Dendritic cell treated with granulocyte-macrophage colony-stimulating factor and Interleukin-4, amounts not matched to agents 40 ng/mL and 50 ng/mL, for 4 days (primary cell): ENCODE measurements at regions not wholly inside any gene's neighbourhood (a gene's known extent, or its start where the extent isn't known, plus 50 kb on each side); places are given as distances from the start of the nearest gene placed in this dataset.

ENCODE experiments used
- H3K27ac Mint-ChIP-seq: one replicate; pipeline ENCODE4 v1.8.0; 2022; ENCODE audit warnings: mild to moderate bottlenecking, mixed read lengths
- H3K27me3 Mint-ChIP-seq: one replicate; pipeline ENCODE4 v1.8.0; 2022; ENCODE audit warnings: mild to moderate bottlenecking, mixed read lengths
- H3K36me3 Mint-ChIP-seq: one replicate; pipeline ENCODE4 v1.8.0; 2022; ENCODE audit warnings: low read depth, mixed read lengths
- H3K4me1 Mint-ChIP-seq: one replicate; pipeline ENCODE4 v1.8.0; 2022; ENCODE audit warnings: low read depth, mixed read lengths
- H3K4me3 Mint-ChIP-seq: one replicate; pipeline ENCODE4 v1.8.0; 2022; ENCODE audit warnings: mild to moderate bottlenecking, moderate library complexity, mixed read lengths
- H3K9me3 Mint-ChIP-seq: one replicate; pipeline ENCODE4 v1.8.0; 2022; ENCODE audit warnings: mixed read lengths
- intact Hi-C: fragments of 100-400 bp; cut with micrococcal nuclease; formaldehyde crosslinking; loops from one replicate; pipeline ENCODE4 v1.15.0; 2022

GRCh38 chr4:163852246-163852645 is 357.8 kb downstream of the TMA16 start:
- H3K36me3 Mint-ChIP-seq: no peaks in the 10 kb centered on the region
- H3K4me1 Mint-ChIP-seq: no peaks in the 10 kb centered on the region
- H3K27me3 Mint-ChIP-seq: no peaks in the 10 kb centered on the region
- no peak overlapping the region for H3K4me3 Mint-ChIP-seq
- intact Hi-C loops: no loop called here
- no peaks in the 10 kb centered on the region for H3K9me3 Mint-ChIP-seq
- H3K27ac Mint-ChIP-seq: no peak overlapping the region

GRCh38 chr4:163857903-163858302 is 363.4 kb downstream of the TMA16 start:
- Mint-ChIP-seq H3K4me1 (no peaks in the 10 kb centered on the region), H3K27me3 (no peaks in the 10 kb centered on the region), H3K4me3 (no peak overlapping the region), H3K27ac (no peak overlapping the region), H3K36me3 (no peaks in the 10 kb centered on the region), H3K9me3 (no peaks in the 10 kb centered on the region)
- intact Hi-C loops: no loop called here

GRCh38 chr4:163858515-163858914 is 364.0 kb downstream of the TMA16 start:
- no peaks in the 10 kb centered on the region for H3K36me3 Mint-ChIP-seq
- H3K9me3 Mint-ChIP-seq: no peaks in the 10 kb centered on the region
- no peaks in the 10 kb centered on the region for H3K27me3 Mint-ChIP-seq
- H3K4me1 Mint-ChIP-seq: no peaks in the 10 kb centered on the region
- intact Hi-C loops: no loop called here
- H3K27ac Mint-ChIP-seq: no peak overlapping the region
- no peak overlapping the region for H3K4me3 Mint-ChIP-seq

GRCh38 chr4:163863082-163863481 is 368.6 kb downstream of the TMA16 start:
- no peak overlapping the region for H3K4me3 Mint-ChIP-seq
- H3K27me3 Mint-ChIP-seq: no peaks in the 10 kb centered on the region
- no peak overlapping the region for H3K27ac Mint-ChIP-seq
- intact Hi-C loops: no loop called here
- H3K4me1 Mint-ChIP-seq: no peaks in the 10 kb centered on the region
- no peaks in the 10 kb centered on the region for H3K9me3 Mint-ChIP-seq
- no peaks in the 10 kb centered on the region for H3K36me3 Mint-ChIP-seq

GRCh38 chr4:163865010-163865409 is 370.5 kb downstream of the TMA16 start:
- Mint-ChIP-seq H3K4me3 (no peak overlapping the region), H3K9me3 (no peaks in the 10 kb centered on the region), H3K4me1 (no peaks in the 10 kb centered on the region), H3K36me3 (no peaks in the 10 kb centered on the region), H3K27ac (no peak overlapping the region), H3K27me3 (no peaks in the 10 kb centered on the region)
- intact Hi-C loops: no loop called here

- no peak overlapping the region for H3K4me3 Mint-ChIP-seq
- no peaks in the 10 kb centered on the region for H3K27me3 Mint-ChIP-seq
- no peaks in the 10 kb centered on the region for H3K4me1 Mint-ChIP-seq
- no peaks in the 10 kb centered on the region for H3K36me3 Mint-ChIP-seq
- no peak overlapping the region for H3K27ac Mint-ChIP-seq
- intact Hi-C loops: no loop called here
- no peaks in the 10 kb centered on the region for H3K9me3 Mint-ChIP-seq
These were observed 372.3 kb downstream of the TMA16 start for GRCh38 chr4:163866728-163867315.

GRCh38 chr4:163868445-163868844 is 374.0 kb downstream of the TMA16 start:
- Mint-ChIP-seq H3K9me3 (no peaks in the 10 kb centered on the region), H3K27me3 (no peaks in the 10 kb centered on the region), H3K36me3 (no peaks in the 10 kb centered on the region), H3K27ac (no peak overlapping the region), H3K4me1 (no peaks in the 10 kb centered on the region), H3K4me3 (no peak overlapping the region)
- intact Hi-C loops: no loop called here

GRCh38 chr4:163871078-163871477 is 376.6 kb downstream of the TMA16 start:
- no peak overlapping the region for H3K27ac Mint-ChIP-seq
- H3K36me3 Mint-ChIP-seq: no peaks in the 10 kb centered on the region
- H3K27me3 Mint-ChIP-seq: no peaks in the 10 kb centered on the region
- no peaks in the 10 kb centered on the region for H3K9me3 Mint-ChIP-seq
- H3K4me1 Mint-ChIP-seq: no peaks in the 10 kb centered on the region
- intact Hi-C loops: no loop called here
- H3K4me3 Mint-ChIP-seq: no peak overlapping the region

- H3K27me3 Mint-ChIP-seq: no peaks in the 10 kb centered on the region
- H3K4me3 Mint-ChIP-seq: no peak overlapping the region
- no peak overlapping the region for H3K27ac Mint-ChIP-seq
- H3K9me3 Mint-ChIP-seq: no peaks in the 10 kb centered on the region
- H3K36me3 Mint-ChIP-seq: no peaks in the 10 kb centered on the region
- intact Hi-C loops: no loop called here
- no peaks in the 10 kb centered on the region for H3K4me1 Mint-ChIP-seq
These were observed 380.8 kb downstream of the TMA16 start for GRCh38 chr4:163875327-163875726.

- H3K4me3 Mint-ChIP-seq: no peak overlapping the region
- H3K36me3 Mint-ChIP-seq: no peaks in the 10 kb centered on the region
- intact Hi-C loops: no loop called here
- no peaks in the 10 kb centered on the region for H3K4me1 Mint-ChIP-seq
- no peak overlapping the region for H3K27ac Mint-ChIP-seq
- H3K9me3 Mint-ChIP-seq: no peaks in the 10 kb centered on the region
- H3K27me3 Mint-ChIP-seq: no peaks in the 10 kb centered on the region
These were observed 384.0 kb downstream of the TMA16 start for GRCh38 chr4:163878336-163879121.

GRCh38 chr4:163892417-163892816 is 397.9 kb downstream of the TMA16 start:
- no peaks in the 10 kb centered on the region for H3K36me3 Mint-ChIP-seq
- intact Hi-C loops: no loop called here
- no peaks in the 10 kb centered on the region for H3K4me1 Mint-ChIP-seq
- no peak overlapping the region for H3K4me3 Mint-ChIP-seq
- no peaks in the 10 kb centered on the region for H3K9me3 Mint-ChIP-seq
- H3K27ac Mint-ChIP-seq: no peak overlapping the region
- no peaks in the 10 kb centered on the region for H3K27me3 Mint-ChIP-seq

- no peak overlapping the region for H3K4me3 Mint-ChIP-seq
- intact Hi-C loops: no loop called here
- no peak overlapping the region for H3K27ac Mint-ChIP-seq
- H3K9me3 Mint-ChIP-seq: no peaks in the 10 kb centered on the region
- no peaks in the 10 kb centered on the region for H3K27me3 Mint-ChIP-seq
- H3K36me3 Mint-ChIP-seq: no peaks in the 10 kb centered on the region
- H3K4me1 Mint-ChIP-seq: no peaks in the 10 kb centered on the region
These were observed 401.0 kb downstream of the TMA16 start for GRCh38 chr4:163895378-163896005.

- Mint-ChIP-seq H3K4me1 (no peaks in the 10 kb centered on the region), H3K27ac (no peak overlapping the region), H3K36me3 (no peaks in the 10 kb centered on the region), H3K4me3 (no peak overlapping the region), H3K27me3 (no peaks in the 10 kb centered on the region), H3K9me3 (no peaks in the 10 kb centered on the region)
- intact Hi-C loops: no loop called here
These were observed 406.8 kb downstream of the TMA16 start for GRCh38 chr4:163901319-163901718.

- Mint-ChIP-seq H3K4me1 (no peaks in the 10 kb centered on the region), H3K9me3 (no peaks in the 10 kb centered on the region), H3K27me3 (no peaks in the 10 kb centered on the region), H3K27ac (no peak overlapping the region), H3K36me3 (no peaks in the 10 kb centered on the region), H3K4me3 (no peak overlapping the region)
- intact Hi-C loops: no loop called here
These were observed 407.9 kb downstream of the TMA16 start for GRCh38 chr4:163902417-163902816.
